Inflammatory macrophage treated with lipopolysaccharide for 4 hours (primary cell): ENCODE measurements at regions not wholly inside any gene's neighbourhood (a gene's known extent, or its start where the extent isn't known, plus 50 kb on each side); places are given as distances from the start of the nearest gene placed in this dataset.
"Not testable (repeated sequence)": the region's sequence is repeated elsewhere in the genome, so short reads cannot be mapped to it uniquely, and the experiment has no call there.

Experiments
- DNase-seq: peaks from one replicate; pipeline ENCODE4 v3.0.0-alpha.2; 2020

GRCh38 chr10:120051671-120052070, 159.1 kb downstream of the SEC23IP start:
- DNase-seq = no peak

- no peak for DNase-seq
Measured at GRCh38 chr10:120052964-120053702, 160.6 kb downstream of the SEC23IP start.

GRCh38 chr10:120059790-120060189, 167.3 kb downstream of the SEC23IP start:
- DNase-seq = not testable (repeated sequence)

GRCh38 chr10:120067427-120067826, 174.9 kb downstream of the SEC23IP start:
- no peak for DNase-seq

GRCh38 chr10:120069700-120070099, 177.2 kb downstream of the SEC23IP start:
- no peak for DNase-seq

GRCh38 chr10:120075349-120075748, 182.8 kb downstream of the SEC23IP start:
- no peak for DNase-seq

- DNase-seq = no peak
Measured at GRCh38 chr10:120076996-120077706, 184.6 kb downstream of the SEC23IP start.

GRCh38 chr10:120077707-120078492, 185.4 kb downstream of the SEC23IP start:
- no peak for DNase-seq

- DNase-seq = no peak
Measured at GRCh38 chr10:120085096-120085796, 192.7 kb downstream of the SEC23IP start.

GRCh38 chr10:120086066-120086465, 193.5 kb downstream of the SEC23IP start:
- DNase-seq = no peak

GRCh38 chr10:120087109-120087508, 194.6 kb downstream of the SEC23IP start:
- no peak for DNase-seq

- DNase-seq = no peak
Measured at GRCh38 chr10:120095875-120096274, 203.3 kb downstream of the SEC23IP start.

- DNase-seq = no peak
Measured at GRCh38 chr10:120097766-120098165, 205.2 kb downstream of the SEC23IP start.

- DNase-seq = no peak
Measured at GRCh38 chr10:120098232-120098930, 205.9 kb downstream of the SEC23IP start.

GRCh38 chr10:120103738-120104560, 211.4 kb downstream of the SEC23IP start:
- no peak for DNase-seq

- DNase-seq = no peak
Measured at GRCh38 chr10:120105001-120105400, 212.5 kb downstream of the SEC23IP start.

- no peak for DNase-seq
Measured at GRCh38 chr10:120105492-120105891, 213.0 kb downstream of the SEC23IP start.

- DNase-seq = no peak
Measured at GRCh38 chr10:120108916-120109315, 216.4 kb downstream of the SEC23IP start.

GRCh38 chr10:120109725-120110124, 217.2 kb downstream of the SEC23IP start:
- DNase-seq = not testable (repeated sequence)

- DNase-seq = no peak
Measured at GRCh38 chr10:120110196-120110595, 217.7 kb downstream of the SEC23IP start.

- no peak for DNase-seq
Measured at GRCh38 chr10:120111628-120112027, 219.1 kb downstream of the SEC23IP start.
